Activated CD4-positive, alpha-beta T cell treated with anti-CD3 and anti-CD28 coated beads, Interleukin-2, amount 10 ng/mL, durations not matched to agents 24 days and 14 days (primary cell): ENCODE measurements at regions not wholly inside any gene's neighbourhood (a gene's known extent, or its start where the extent isn't known, plus 50 kb on each side); places are given as distances from the start of the nearest gene placed in this dataset.
"Not testable (repeated sequence)": the region's sequence is repeated elsewhere in the genome, so short reads cannot be mapped to it uniquely, and the experiment has no call there.

ENCODE experiments used
- DNase-seq: peaks from one replicate; pipeline ENCODE4 v3.0.0; 2022
- H3K27ac Mint-ChIP-seq: one replicate; pipeline ENCODE4 v1.8.0; 2022; ENCODE audit warnings: mild to moderate bottlenecking, mixed read lengths
- H3K27me3 Mint-ChIP-seq: one replicate; pipeline ENCODE4 v1.8.0; 2022; ENCODE audit warnings: mixed read lengths
- H3K36me3 Mint-ChIP-seq: one replicate; pipeline ENCODE4 v1.8.0; 2022; ENCODE audit warnings: low read depth, mild to moderate bottlenecking, mixed read lengths
- H3K4me1 Mint-ChIP-seq: one replicate; pipeline ENCODE4 v1.8.0; 2021; ENCODE audit warnings: mixed read lengths
- H3K4me3 Mint-ChIP-seq: one replicate; pipeline ENCODE4 v1.8.0; 2022; ENCODE audit warnings: mild to moderate bottlenecking, moderate library complexity, mixed read lengths
- H3K9me3 Mint-ChIP-seq: one replicate; pipeline ENCODE4 v1.8.0; 2021; ENCODE audit warnings: mixed read lengths
- intact Hi-C: fragments of 100-400 bp; cut with micrococcal nuclease; formaldehyde crosslinking; loops from one replicate; pipeline ENCODE4 v1.15.1; 2023

- intact Hi-C loops: no loop called here
- Mint-ChIP-seq H3K4me3 (no peak overlapping the region), H3K27me3 (no peaks in the 10 kb centered on the region), H3K4me1 (no peaks in the 10 kb centered on the region), H3K9me3 (no peaks in the 10 kb centered on the region), H3K27ac (no peak overlapping the region), H3K36me3 (no peaks in the 10 kb centered on the region)
- DNase-seq: no peak
These were observed 207.4 kb downstream of the RRAGC start for GRCh38 chr1:38652217-38652616.

GRCh38 chr1:38651669-38652068 lies 207.9 kb downstream of the RRAGC start:
- H3K27me3 Mint-ChIP-seq: no peaks in the 10 kb centered on the region
- no peaks in the 10 kb centered on the region for H3K9me3 Mint-ChIP-seq
- intact Hi-C loops: no loop called here
- no peak overlapping the region for H3K27ac Mint-ChIP-seq
- DNase-seq: no peak
- H3K4me1 Mint-ChIP-seq: no peaks in the 10 kb centered on the region
- no peak overlapping the region for H3K4me3 Mint-ChIP-seq
- no peaks in the 10 kb centered on the region for H3K36me3 Mint-ChIP-seq

DNA sequence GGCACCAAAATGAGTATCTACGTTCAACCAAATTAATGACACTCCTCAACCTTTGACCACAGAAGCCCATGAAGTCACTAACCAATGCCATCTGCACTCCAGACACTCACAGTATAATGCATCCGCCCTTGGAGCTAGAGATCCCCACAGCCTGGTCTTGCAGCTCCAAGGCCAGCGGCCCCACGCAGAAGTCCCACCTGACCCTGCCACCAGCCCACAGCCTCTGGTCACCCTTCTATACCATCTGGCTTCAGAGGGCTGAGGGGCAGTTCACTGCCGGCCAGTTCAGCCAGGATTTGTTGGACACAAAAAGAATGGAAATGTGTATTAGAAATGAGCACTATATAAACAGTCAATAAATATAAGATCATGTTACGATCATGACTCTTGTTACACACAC lies 211.2 kb downstream of the RRAGC start:
- Mint-ChIP-seq H3K9me3 (no peaks in the 10 kb centered on the region), H3K4me1 (no peaks in the 10 kb centered on the region), H3K27ac (no peak overlapping the region), H3K4me3 (no peak overlapping the region), H3K27me3 (no peaks in the 10 kb centered on the region), H3K36me3 (no peaks in the 10 kb centered on the region)
- DNase-seq: no peak
- intact Hi-C loops: no loop called here

DNA sequence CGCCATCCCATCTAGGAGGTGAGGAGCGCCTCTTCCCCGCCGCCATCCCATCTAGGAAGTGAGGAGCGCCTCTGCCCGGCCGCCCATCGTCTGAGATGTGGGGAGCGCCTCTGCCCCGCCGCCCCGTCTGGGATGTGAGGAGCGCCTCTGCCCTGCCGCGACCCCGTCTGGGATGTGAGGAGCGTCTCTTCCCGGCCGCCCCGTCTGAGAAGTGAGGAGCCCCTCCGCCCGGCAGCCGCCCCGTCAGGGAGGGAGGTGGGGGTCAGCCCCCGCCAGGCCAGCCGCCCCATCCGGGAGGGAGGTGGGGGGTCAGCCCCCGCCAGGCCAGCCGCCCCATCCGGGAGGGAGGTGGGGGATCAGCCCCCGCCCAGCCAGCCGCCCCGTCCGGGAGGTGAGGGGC lies 212.2 kb downstream of the RRAGC start:
- intact Hi-C loops, DNase-seq, H3K9me3 Mint-ChIP-seq, H3K27me3 Mint-ChIP-seq, H3K36me3 Mint-ChIP-seq, H3K4me3 Mint-ChIP-seq, H3K27ac Mint-ChIP-seq, H3K4me1 Mint-ChIP-seq: not testable (repeated sequence)

DNA sequence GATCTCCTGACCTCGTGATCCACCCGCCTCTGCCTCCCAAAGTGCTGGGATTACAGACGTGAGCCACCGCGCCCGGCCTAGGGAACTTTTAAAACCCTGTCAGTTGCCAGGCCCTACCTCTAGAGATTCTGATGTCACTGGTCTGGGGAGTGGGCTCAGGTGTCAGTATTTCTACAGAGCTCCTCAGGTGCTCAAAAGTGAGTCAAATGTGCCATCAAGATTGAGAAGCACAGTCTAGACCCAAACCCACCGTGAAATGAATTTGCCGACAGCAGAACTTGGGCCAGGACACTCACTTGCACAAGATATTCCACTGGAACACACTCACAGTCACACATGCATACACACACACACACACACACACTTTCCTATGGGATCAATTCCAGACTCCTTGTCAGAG lies 215.5 kb downstream of the RRAGC start:
- no peak overlapping the region for H3K27ac Mint-ChIP-seq
- intact Hi-C loops: no loop called here
- no peaks in the 10 kb centered on the region for H3K4me1 Mint-ChIP-seq
- no peak overlapping the region for H3K4me3 Mint-ChIP-seq
- H3K36me3 Mint-ChIP-seq: no peaks in the 10 kb centered on the region
- no peaks in the 10 kb centered on the region for H3K27me3 Mint-ChIP-seq
- no peaks in the 10 kb centered on the region for H3K9me3 Mint-ChIP-seq
- DNase-seq: no peak

- intact Hi-C loops: no loop called here
- peaks cover 2% of the 10 kb centered on the region for H3K27me3 Mint-ChIP-seq
- no peak overlapping the region for H3K27ac Mint-ChIP-seq
- H3K9me3 Mint-ChIP-seq: no peaks in the 10 kb centered on the region
- no peak overlapping the region for H3K4me3 Mint-ChIP-seq
- no peak for DNase-seq
- H3K4me1 Mint-ChIP-seq: no peaks in the 10 kb centered on the region
- no peaks in the 10 kb centered on the region for H3K36me3 Mint-ChIP-seq
These were observed 217.9 kb downstream of the RRAGC start for GRCh38 chr1:38641661-38642060.

DNA sequence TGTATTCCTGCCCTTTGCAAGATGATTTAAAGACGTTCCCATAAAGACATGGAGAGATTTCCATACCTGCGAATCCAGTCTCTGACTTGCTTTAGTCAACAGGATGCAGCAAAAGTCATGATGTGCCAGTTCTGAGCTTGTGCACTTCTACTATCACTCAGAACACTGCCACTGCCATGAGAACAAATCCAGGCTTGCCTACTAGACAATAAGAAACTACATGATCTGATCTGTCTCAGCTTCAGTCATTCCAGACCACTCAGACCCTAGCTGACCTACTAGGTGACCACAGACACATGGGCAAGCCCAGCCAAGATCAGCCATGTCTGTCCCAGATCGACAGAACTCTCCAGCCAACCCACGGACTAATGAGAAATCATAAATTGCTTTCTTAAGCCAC lies 219.2 kb downstream of the RRAGC start:
- Mint-ChIP-seq H3K36me3 (no peaks in the 10 kb centered on the region), H3K9me3 (no peaks in the 10 kb centered on the region), H3K4me1 (no peaks in the 10 kb centered on the region), H3K27ac (no peak overlapping the region), H3K27me3 (peaks cover 5% of the 10 kb centered on the region), H3K4me3 (no peak overlapping the region)
- intact Hi-C loops: no loop called here
- DNase-seq: no peak

- intact Hi-C loops: no loop called here
- Mint-ChIP-seq H3K4me1 (no peaks in the 10 kb centered on the region), H3K36me3 (no peaks in the 10 kb centered on the region)
These were observed 231.3 kb downstream of the RRAGC start for GRCh38 chr1:38628241-38628640.

DNA sequence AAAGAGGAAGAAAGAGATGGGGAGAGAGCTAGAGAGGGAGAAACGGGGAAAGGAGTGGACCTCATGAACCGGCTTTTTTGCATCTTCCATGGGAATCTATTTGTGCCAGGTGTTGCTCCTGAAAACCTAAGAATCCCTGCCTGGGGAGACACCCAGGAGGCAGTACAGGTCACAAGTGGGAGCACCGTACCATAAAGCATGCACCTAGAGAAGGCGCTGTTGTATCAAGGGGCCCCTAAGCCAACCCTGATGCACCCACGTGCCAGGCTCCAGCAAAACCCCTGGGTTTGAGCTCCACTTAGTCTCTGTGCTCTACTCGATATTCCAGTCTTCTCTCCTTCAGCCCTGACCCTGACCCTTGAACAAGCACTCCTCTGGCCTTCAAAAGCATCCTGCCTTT lies 233.6 kb downstream of the RRAGC start:
- H3K4me1 Mint-ChIP-seq: no peaks in the 10 kb centered on the region
- intact Hi-C loops: no loop called here
- peaks cover 12% of the 10 kb centered on the region for H3K27me3 Mint-ChIP-seq
- H3K27ac Mint-ChIP-seq: no peak overlapping the region
- peaks cover 7% of the 10 kb centered on the region for H3K9me3 Mint-ChIP-seq
- no peak overlapping the region for H3K4me3 Mint-ChIP-seq
- no peaks in the 10 kb centered on the region for H3K36me3 Mint-ChIP-seq
- no peak for DNase-seq

More at GRCh38 chr1:38628241-38628640, 231.3 kb downstream of the RRAGC start:
- Mint-ChIP-seq H3K27ac (no peak overlapping the region), H3K4me3 (no peak overlapping the region), H3K9me3 (peaks cover 7% of the 10 kb centered on the region), H3K27me3 (peaks cover 15% of the 10 kb centered on the region)
- no peak for DNase-seq

DNA sequence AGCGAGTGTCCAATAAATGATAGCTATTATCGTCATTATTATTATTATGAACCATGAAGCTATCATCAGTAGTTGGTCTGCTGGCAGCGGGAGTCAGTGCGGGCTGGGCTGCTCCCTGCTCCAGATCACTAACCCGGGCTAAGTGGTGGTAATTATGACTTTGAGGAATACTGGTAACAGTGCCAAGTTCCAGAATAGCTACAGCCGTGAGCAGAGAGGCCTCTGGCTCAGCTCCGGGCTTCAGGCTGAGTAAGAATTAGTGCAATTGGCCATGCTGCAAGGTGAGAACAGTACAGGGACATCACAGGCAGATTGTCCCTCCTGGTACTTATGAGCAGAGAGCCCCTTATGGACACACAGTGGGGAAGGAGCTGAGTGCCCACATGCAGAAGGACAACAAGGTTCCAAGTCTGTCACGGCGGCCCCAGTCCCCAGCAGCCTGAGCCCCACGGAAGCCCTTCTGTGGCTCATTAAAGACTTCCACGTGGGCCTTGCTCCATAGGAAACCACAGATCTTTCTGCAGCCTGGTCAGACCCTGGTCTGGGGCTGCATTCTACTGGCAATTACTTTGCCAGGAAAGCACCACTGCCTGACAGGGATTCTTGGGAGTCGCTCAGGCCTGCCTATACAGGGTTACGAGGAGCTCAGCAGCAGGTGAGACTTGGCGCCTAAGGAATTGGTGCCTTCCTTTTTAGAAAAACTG lies 235.1 kb downstream of the RRAGC start:
- peaks cover 7% of the 10 kb centered on the region for H3K9me3 Mint-ChIP-seq
- peaks cover 7% of the 10 kb centered on the region for H3K27me3 Mint-ChIP-seq
- H3K36me3 Mint-ChIP-seq: no peaks in the 10 kb centered on the region
- intact Hi-C loops: no loop called here
- H3K4me1 Mint-ChIP-seq: no peaks in the 10 kb centered on the region
- H3K27ac Mint-ChIP-seq: no peak overlapping the region
- no peak overlapping the region for H3K4me3 Mint-ChIP-seq
- DNase-seq: no peak

- no peak overlapping the region for H3K4me3 Mint-ChIP-seq
- no peaks in the 10 kb centered on the region for H3K9me3 Mint-ChIP-seq
- H3K27me3 Mint-ChIP-seq: peaks cover 9% of the 10 kb centered on the region
- H3K36me3 Mint-ChIP-seq: no peaks in the 10 kb centered on the region
- no peaks in the 10 kb centered on the region for H3K4me1 Mint-ChIP-seq
- intact Hi-C loops: no loop called here
- no peak overlapping the region for H3K27ac Mint-ChIP-seq
- DNase-seq: no peak
These were observed 236.0 kb downstream of the RRAGC start for GRCh38 chr1:38623529-38623928.

GRCh38 chr1:38622197-38622596 lies 237.4 kb downstream of the RRAGC start:
- H3K4me3 Mint-ChIP-seq: no peak overlapping the region
- no peaks in the 10 kb centered on the region for H3K4me1 Mint-ChIP-seq
- H3K36me3 Mint-ChIP-seq: no peaks in the 10 kb centered on the region
- peaks cover 11% of the 10 kb centered on the region for H3K27me3 Mint-ChIP-seq
- H3K27ac Mint-ChIP-seq: no peak overlapping the region
- H3K9me3 Mint-ChIP-seq: no peaks in the 10 kb centered on the region
- intact Hi-C loops: no loop called here
- no peak for DNase-seq

- Mint-ChIP-seq H3K27ac (no peak overlapping the region), H3K27me3 (peaks cover 9% of the 10 kb centered on the region), H3K36me3 (no peaks in the 10 kb centered on the region), H3K4me3 (no peak overlapping the region), H3K9me3 (no peaks in the 10 kb centered on the region), H3K4me1 (no peaks in the 10 kb centered on the region)
- DNase-seq: no peak
- intact Hi-C loops: no loop called here
These were observed 242.7 kb downstream of the RRAGC start for GRCh38 chr1:38616846-38617245.

- Mint-ChIP-seq H3K27ac (no peak overlapping the region), H3K4me3 (no peak overlapping the region), H3K27me3 (peaks cover 9% of the 10 kb centered on the region), H3K36me3 (no peaks in the 10 kb centered on the region), H3K9me3 (no peaks in the 10 kb centered on the region), H3K4me1 (no peaks in the 10 kb centered on the region)
- intact Hi-C loops: no loop called here
- DNase-seq: no peak
These were observed 243.9 kb downstream of the RRAGC start for GRCh38 chr1:38615680-38616079.

DNA sequence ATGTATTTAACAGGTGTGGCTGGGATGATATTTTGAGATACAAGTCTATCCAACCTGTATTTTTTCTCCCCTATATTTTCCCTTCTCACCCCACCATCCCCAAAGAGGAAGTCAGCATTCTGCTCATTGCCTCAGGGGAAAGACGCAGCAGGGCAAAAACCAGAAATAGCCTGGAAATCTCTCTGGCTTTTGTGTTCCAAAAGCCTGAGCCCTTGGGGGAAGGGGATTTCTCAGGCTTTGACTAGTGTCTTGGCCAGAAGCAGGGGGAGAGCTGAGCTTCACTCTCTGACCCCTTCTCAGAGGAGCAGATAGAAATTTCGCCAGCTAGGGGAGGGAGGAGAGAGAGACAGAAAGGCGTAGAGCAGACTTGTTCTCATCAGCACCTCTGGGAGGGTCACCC lies 244.7 kb downstream of the RRAGC start:
- Mint-ChIP-seq H3K27ac (no peak overlapping the region), H3K4me1 (no peaks in the 10 kb centered on the region), H3K4me3 (no peak overlapping the region), H3K27me3 (peaks cover 9% of the 10 kb centered on the region), H3K36me3 (no peaks in the 10 kb centered on the region), H3K9me3 (no peaks in the 10 kb centered on the region)
- DNase-seq: no peak
- intact Hi-C loops: no loop called here
